Gastrocnemius medialis (tissue), 4 donors: ENCODE measurements at regions not wholly inside any gene's neighbourhood (a gene's known extent, or its start where the extent isn't known, plus 50 kb on each side); places are given as distances from the start of the nearest gene placed in this dataset.

Source experiments
- ATAC-seq, 2 donors: fragments of 150-250 bp; one replicate each; pipeline ENCODE4 v1.9.1; 2016
- DNase-seq, 2 donors: peaks; one replicate each; pipeline ENCODE4 v3.0.0-alpha.2; 2019
- H3K27ac ChIP-seq, 4 donors: fragments of 200-600 bp; sonication (generic); 1 replicate in 1 of 4; 2 replicates in 3 of 4; pipeline ENCODE4 v1.5.1; 2016 to 2018; ENCODE audit warnings: mild to moderate bottlenecking in 2 of 4, moderate library complexity in 1 of 4
- H3K27me3 ChIP-seq, 3 donors: fragments of 200-600 bp; sonication (generic) in 2 of 3; 1 replicate in 1 of 3; 2 replicates in 2 of 3; pipeline versions ENCODE4 v1.5.1 to v1.6.0; 2016 to 2019; ENCODE audit warnings: mild to moderate bottlenecking in 1 of 3, moderate library complexity in 1 of 3
- H3K36me3 ChIP-seq, 2 donors: fragments of 200-600 bp; sonication (generic) in 1 of 2; one replicate each; pipeline ENCODE4 v1.5.1; 2017 to 2018
- H3K4me1 ChIP-seq, 2 donors: fragments of 200-600 bp; sonication (generic) in 1 of 2; one replicate each; pipeline ENCODE4 v1.5.1; 2016 to 2017; ENCODE audit warnings: mild to moderate bottlenecking in 2 of 2
- H3K4me3 ChIP-seq, 4 donors: fragments of 200-600 bp; sonication (generic) in 3 of 4; 1 replicate in 1 of 4; 2 replicates in 3 of 4; pipeline ENCODE4 v1.5.1; 2016 to 2019; ENCODE audit warnings: mild to moderate bottlenecking in 2 of 4
- H3K9me3 ChIP-seq, 3 donors: fragments of 200-600 bp; sonication (generic) in 2 of 3; 1 replicate in 1 of 3; 2 replicates in 2 of 3; pipeline ENCODE4 v1.5.1; 2016 to 2019
- POLR2A ChIP-seq, 2 donors: fragments of 450-650 bp; IDR thresholded peaks; one replicate each; pipeline ENCODE4 v1.6.1; 2017; ENCODE audit warnings: antibody characterized with exemption in 2 of 2, mild to moderate bottlenecking in 2 of 2, moderate library complexity in 2 of 2
- in situ Hi-C, 4 donors: fragments of 200-750 bp; cut with MboI; loops; one replicate each; pipeline versions ENCODE4 v1.15.0 to v1.8.0; 2017; ENCODE audit warnings: low sequenced_read_pairs in 4 of 4
- intact Hi-C: fragments of 100-400 bp; cut with DNase I; formaldehyde crosslinking; loops from one replicate; pipeline ENCODE4 v1.15.1; 2023; ENCODE audit warnings: low total_unique reads
- TF ChIP-seq, protein P1 (sequence below), 5 experiments: fragments of 450-650 bp in 3 of 5; fragments of 200-600 bp in 2 of 5; sonication (generic) in 2 of 5; IDR thresholded peaks in 4 of 5; conservative IDR thresholded peaks in 1 of 5; 1 replicate in 4 of 5; 2 replicates in 1 of 5; pipeline ENCODE4 v1.5.1; 2016 to 2019; ENCODE audit warnings: antibody characterized with exemption in 5 of 5, mild to moderate bottlenecking in 3 of 5, moderate library complexity in 3 of 5

DNA sequence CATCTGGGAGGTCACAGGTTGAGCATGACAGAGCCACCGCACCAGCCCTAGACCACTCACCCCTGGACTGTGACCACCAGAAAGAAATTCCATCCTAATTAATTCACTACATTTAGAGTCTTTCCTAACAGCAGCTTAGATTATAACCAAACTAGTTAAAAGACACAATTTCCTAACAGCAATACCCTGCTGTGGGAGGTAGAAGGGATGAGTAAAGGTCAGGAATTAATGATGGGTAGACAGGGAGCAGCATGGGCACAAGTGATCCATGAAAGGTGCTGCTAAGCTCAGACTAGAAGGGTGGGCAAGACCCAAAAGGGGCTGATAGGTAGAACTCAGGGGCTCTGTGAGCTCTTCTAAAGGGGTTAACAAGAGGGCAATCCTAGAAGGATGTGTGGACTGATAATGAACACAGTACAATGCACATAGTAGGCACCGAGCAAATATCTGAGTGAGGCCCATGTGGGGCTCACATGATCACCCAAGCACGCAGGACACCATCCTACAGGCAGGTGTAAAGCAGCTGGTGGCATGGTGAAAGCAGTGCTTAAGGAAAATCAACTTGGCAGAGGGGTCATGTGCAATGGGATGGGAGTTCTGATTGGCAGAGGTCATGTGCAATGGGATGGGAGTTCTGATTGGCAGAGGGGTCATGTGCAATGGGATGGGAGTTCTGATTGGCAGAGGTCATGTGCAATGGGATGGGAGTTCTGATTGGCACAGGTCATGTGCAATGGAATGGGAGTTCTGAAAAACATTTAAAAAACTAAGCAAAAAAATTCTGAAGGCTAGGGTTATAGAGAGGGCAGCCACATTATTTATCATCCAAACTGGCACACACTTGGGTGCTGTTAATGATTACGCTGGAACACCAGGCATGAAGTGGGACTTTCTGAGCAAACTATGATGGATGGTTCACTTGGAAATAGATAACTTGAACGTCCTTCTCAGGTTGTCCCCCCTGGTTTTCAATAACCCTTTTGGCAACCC is 188.2 kb upstream of the FOXQ1 start:
- Histone ChIP-seq H3K4me1 (no peaks in the 10 kb centered on the region), H3K4me3 (no peak overlapping the region), H3K36me3 (no peaks in the 10 kb centered on the region), H3K27ac (no peak overlapping the region), H3K9me3 (no peaks in the 10 kb centered on the region), H3K27me3 (no peaks in the 10 kb centered on the region)
- intact Hi-C loops (no loop called here), in situ Hi-C loops (no loop called here)
- TF ChIP-seq POLR2A (IDR thresholded peaks at IDR 0.05) = no peak
- TF ChIP-seq, protein P1, sequence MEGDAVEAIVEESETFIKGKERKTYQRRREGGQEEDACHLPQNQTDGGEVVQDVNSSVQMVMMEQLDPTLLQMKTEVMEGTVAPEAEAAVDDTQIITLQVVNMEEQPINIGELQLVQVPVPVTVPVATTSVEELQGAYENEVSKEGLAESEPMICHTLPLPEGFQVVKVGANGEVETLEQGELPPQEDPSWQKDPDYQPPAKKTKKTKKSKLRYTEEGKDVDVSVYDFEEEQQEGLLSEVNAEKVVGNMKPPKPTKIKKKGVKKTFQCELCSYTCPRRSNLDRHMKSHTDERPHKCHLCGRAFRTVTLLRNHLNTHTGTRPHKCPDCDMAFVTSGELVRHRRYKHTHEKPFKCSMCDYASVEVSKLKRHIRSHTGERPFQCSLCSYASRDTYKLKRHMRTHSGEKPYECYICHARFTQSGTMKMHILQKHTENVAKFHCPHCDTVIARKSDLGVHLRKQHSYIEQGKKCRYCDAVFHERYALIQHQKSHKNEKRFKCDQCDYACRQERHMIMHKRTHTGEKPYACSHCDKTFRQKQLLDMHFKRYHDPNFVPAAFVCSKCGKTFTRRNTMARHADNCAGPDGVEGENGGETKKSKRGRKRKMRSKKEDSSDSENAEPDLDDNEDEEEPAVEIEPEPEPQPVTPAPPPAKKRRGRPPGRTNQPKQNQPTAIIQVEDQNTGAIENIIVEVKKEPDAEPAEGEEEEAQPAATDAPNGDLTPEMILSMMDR (IDR thresholded peaks at IDR 0.05 in 4 of 5, conservative IDR thresholded peaks at IDR 0.05 in 1 of 5) = no peak
- ATAC-seq (no peak), DNase-seq (no peak)

DNA sequence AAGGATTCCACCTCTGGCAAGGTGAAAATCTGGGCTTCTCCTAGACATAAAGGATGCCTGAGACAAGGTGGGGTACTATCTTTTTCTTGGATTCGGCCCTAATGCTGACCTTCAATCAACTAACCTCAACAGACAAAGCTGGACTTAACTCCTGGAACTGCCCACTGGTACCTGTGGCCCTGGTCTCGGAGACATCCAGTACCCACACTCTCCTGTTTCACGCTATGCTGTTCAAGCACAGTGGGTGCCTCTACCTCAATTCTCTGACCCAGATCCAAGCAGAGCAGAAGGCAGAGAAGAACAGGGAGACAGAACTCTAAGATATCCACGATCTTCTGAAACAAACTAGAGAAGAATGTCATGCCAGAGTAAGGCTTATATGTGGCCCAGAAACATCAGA is 189.8 kb upstream of the FOXQ1 start:
- Histone ChIP-seq H3K9me3 (no peaks in the 10 kb centered on the region), H3K27me3 (no peaks in the 10 kb centered on the region), H3K36me3 (no peaks in the 10 kb centered on the region), H3K27ac (no peak overlapping the region), H3K4me1 (no peaks in the 10 kb centered on the region), H3K4me3 (no peak overlapping the region)
- intact Hi-C loops (no loop called here), in situ Hi-C loops (no loop called here)
- DNase-seq (no peak), ATAC-seq (no peak)
- TF ChIP-seq, protein P1 (IDR thresholded peaks at IDR 0.05 in 4 of 5, conservative IDR thresholded peaks at IDR 0.05 in 1 of 5) = no peak
- no peak for TF ChIP-seq POLR2A (IDR thresholded peaks at IDR 0.05)

DNA sequence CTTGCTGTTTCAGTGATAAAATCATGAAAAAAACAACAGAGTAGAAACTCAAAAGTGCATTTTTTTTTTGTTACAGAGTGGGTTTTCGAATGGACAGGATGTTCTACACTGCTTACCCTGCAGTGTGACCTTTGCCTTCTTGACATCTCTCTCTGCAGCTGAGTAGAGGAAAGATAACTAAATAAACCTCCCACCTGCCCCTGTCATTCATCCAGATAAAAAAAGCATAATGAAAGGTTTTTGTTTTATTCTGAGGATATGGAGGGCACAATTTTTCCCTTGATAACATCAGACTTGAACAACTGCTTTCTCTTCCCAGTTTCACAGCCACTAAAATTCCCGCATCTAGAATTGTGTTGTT is 193.6 kb upstream of the FOXQ1 start:
- H3K9me3 ChIP-seq = no peaks in the 10 kb centered on the region
- no peaks in the 10 kb centered on the region for H3K27me3 ChIP-seq
- TF ChIP-seq, protein P1 (IDR thresholded peaks at IDR 0.05 in 4 of 5, conservative IDR thresholded peaks at IDR 0.05 in 1 of 5) = no peak
- TF ChIP-seq POLR2A (IDR thresholded peaks at IDR 0.05) = no peak
- ATAC-seq (no peak), DNase-seq (no peak)
- intact Hi-C loops = no loop called here
- no peaks in the 10 kb centered on the region for H3K36me3 ChIP-seq
- peak overlapping the region in 1 of 4 donors; percentile 8 for H3K27ac ChIP-seq
- in situ Hi-C loops = no loop called here
- no peak overlapping the region for H3K4me3 ChIP-seq
- H3K4me1 ChIP-seq = no peaks in the 10 kb centered on the region

DNA sequence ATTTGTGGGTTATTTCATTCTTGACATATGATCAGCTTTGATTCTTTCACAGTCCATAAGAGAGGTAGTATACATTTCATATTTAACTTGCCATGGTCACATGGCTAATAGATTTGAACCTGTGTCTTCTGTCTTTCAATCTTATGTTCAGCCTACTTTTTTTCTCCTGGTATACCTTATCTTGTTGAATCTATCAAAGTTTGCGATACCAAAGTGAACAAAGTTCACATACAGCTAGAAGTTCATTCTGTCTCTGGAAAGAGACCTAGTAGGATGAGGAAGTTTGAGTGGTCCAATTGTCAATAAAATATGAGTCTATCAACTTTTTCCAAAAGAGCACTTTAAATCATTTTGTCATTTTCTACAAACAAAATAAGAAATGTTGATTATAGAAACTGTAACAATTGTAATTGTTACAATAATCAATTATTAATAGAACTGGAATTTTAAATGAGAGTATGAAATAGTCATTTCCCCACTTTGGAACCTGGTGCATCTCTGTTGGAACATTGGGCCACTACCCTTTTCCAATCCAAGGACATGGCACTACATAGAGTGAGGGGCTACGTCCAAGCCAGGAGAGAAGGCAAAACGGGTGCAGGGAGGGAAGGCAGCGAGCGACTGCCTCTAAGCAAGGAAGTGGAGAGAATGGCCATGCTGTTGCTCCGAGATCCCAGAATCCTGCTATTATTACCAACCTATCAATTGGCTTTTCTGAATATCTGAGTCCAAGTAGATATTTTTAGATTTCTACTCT is 194.2 kb upstream of the FOXQ1 start:
- Histone ChIP-seq H3K4me1 (no peaks in the 10 kb centered on the region), H3K27ac (peak overlapping the region in 2 of 4 donors; percentile 25 to 36), H3K27me3 (peaks cover 0 to under 1% (median 0%) of the 10 kb centered on the region in 3 donors), H3K9me3 (no peaks in the 10 kb centered on the region), H3K36me3 (no peaks in the 10 kb centered on the region), H3K4me3 (no peak overlapping the region)
- no peak for DNase-seq
- intact Hi-C loops = no loop called here
- ATAC-seq = no peak
- in situ Hi-C loops = no loop called here
- TF ChIP-seq POLR2A (IDR thresholded peaks at IDR 0.05) = no peak
- TF ChIP-seq, protein P1 (IDR thresholded peaks at IDR 0.05 in 4 of 5, conservative IDR thresholded peaks at IDR 0.05 in 1 of 5) = no peak
